ENCODE measurements at regions not wholly inside any gene's neighbourhood (a gene's known extent, or its start where the extent isn't known, plus 50 kb on each side); places are given as distances from the start of the nearest gene placed in this dataset.

DNA sequence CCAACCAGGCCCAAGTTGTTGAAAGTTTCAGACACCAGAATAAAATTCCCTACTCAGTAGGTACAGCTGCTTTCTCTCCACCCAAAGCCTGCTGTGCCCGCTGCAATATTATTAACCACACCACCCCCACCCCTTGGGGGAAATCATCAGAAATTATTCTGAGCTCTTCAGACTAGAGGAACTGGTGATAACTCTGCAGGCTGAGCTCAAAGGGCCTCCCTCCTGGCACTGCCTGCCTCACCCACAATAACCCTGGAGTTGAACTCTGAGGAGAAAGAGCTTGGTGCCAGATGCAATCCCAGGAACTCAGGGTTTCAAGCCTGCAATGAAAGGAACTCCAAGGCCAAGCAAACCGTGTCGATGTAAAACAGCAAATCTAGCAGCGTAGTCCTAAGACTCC, 381.7 kb upstream of the ZNF507 start:
- TF ChIP-seq CTCF (conservative IDR thresholded peaks at IDR 0.05; ENCODE audit: low read depth, low read length) (no peak), MAZ (IDR thresholded peaks at IDR 0.05; ENCODE audit: borderline replicate concordance, low read depth, low read length) (no peak), RAD21 (IDR thresholded peaks at IDR 0.05; ENCODE audit: low read length) (no peak), POLR2A (IDR thresholded peaks at IDR 0.05; ENCODE audit: low read depth, low read length) (no peak), MAFK (IDR thresholded peaks at IDR 0.05; ENCODE audit: low read depth, low read length) (no peak), BHLHE40 (IDR thresholded peaks at IDR 0.05; ENCODE audit: low read depth, low read length) (no peak), NFE2L2 (IDR thresholded peaks at IDR 0.05; ENCODE audit: low read depth, low read length) (no peak), MXI1 (IDR thresholded peaks at IDR 0.05; ENCODE audit: borderline replicate concordance, low read depth, low read length) (no peak), FOS (IDR thresholded peaks at IDR 0.05; ENCODE audit: low read depth, low read length) (no peak), CHD1 (IDR thresholded peaks at IDR 0.05; ENCODE audit: low read depth, low read length) (no peak)

Measured in IMR-90 (cell line).